ENCODE measurements at regions not wholly inside any gene's neighbourhood (a gene's known extent, or its start where the extent isn't known, plus 50 kb on each side); places are given as distances from the start of the nearest gene placed in this dataset.

- intact Hi-C loops (cut with micrococcal nuclease) = loop anchor here (2.0 to 5.0 kb wide), 5 partner anchors 65 to 465 kb away; partner anchors contain the start of genes AP3S1, ATG12 and FEM1C
Measured at GRCh38 chr5:115377468-115378217, 81.2 kb upstream of the CCDC112 start.

- intact Hi-C loops (cut with micrococcal nuclease) = loop anchor here (5.0 kb wide), 4 partner anchors 64 to 466 kb away; partner anchors contain the start of genes AP3S1 and ATG12
Measured at GRCh38 chr5:115375893-115376292, 79.4 kb upstream of the CCDC112 start.

- intact Hi-C loops (cut with micrococcal nuclease) = loop anchor here (5.0 kb wide), 1 partner anchor 198 kb away; no protein-coding TSS in a partner anchor
Measured at GRCh38 chr5:115374057-115374775, 77.8 kb upstream of the CCDC112 start.

GRCh38 chr5:115372146-115372545 is 75.7 kb upstream of the CCDC112 start:
- intact Hi-C loops (cut with micrococcal nuclease) = loop anchor here (5.0 kb wide), 1 partner anchor 200 kb away; no protein-coding TSS in a partner anchor

- intact Hi-C loops (cut with micrococcal nuclease) = loop anchor here (5.0 kb wide), 1 partner anchor 203 kb away; no protein-coding TSS in a partner anchor
Measured at GRCh38 chr5:115369430-115370144, 73.1 kb upstream of the CCDC112 start.

GRCh38 chr5:115366223-115366622 is 69.8 kb upstream of the CCDC112 start:
- intact Hi-C loops (cut with micrococcal nuclease) = no loop called here

- intact Hi-C loops (cut with micrococcal nuclease) = no loop called here
Measured at GRCh38 chr5:115363879-115364278, 67.4 kb upstream of the CCDC112 start.

- intact Hi-C loops (cut with micrococcal nuclease) = no loop called here
Measured at GRCh38 chr5:115360046-115360685, 63.7 kb upstream of the CCDC112 start.

- intact Hi-C loops (cut with micrococcal nuclease) = no loop called here
Measured at GRCh38 chr5:115355767-115356381, 59.4 kb upstream of the CCDC112 start.

- intact Hi-C loops (cut with micrococcal nuclease) = no loop called here
Measured at GRCh38 chr5:115355095-115355494, 58.6 kb upstream of the CCDC112 start.

- intact Hi-C loops (cut with micrococcal nuclease) = no loop called here
Measured at GRCh38 chr5:115354246-115354645, 57.8 kb upstream of the CCDC112 start.

GRCh38 chr5:115352571-115352970 is 56.1 kb upstream of the CCDC112 start:
- intact Hi-C loops (cut with micrococcal nuclease) = no loop called here

- intact Hi-C loops (cut with micrococcal nuclease) = no loop called here
Measured at GRCh38 chr5:115351356-115352195, 55.1 kb upstream of the CCDC112 start.

- intact Hi-C loops (cut with micrococcal nuclease) = no loop called here
Measured at GRCh38 chr5:115350894-115351293, 54.4 kb upstream of the CCDC112 start.

- intact Hi-C loops (cut with micrococcal nuclease) = no loop called here
Measured at GRCh38 chr5:115349001-115349817, 52.8 kb upstream of the CCDC112 start.

- intact Hi-C loops (cut with micrococcal nuclease) = no loop called here
Measured at GRCh38 chr5:115348175-115348574, 51.7 kb upstream of the CCDC112 start.

Data from T-helper 1 cell treated with Interleukin-12 subunit alpha and Interleukin-12 subunit beta and Interleukin-4 antibody, amounts not matched to agents 30 ng/mL and 1 ng/mL, for 36 hours (primary cell).